ENCODE measurements at regions not wholly inside any gene's neighbourhood (a gene's known extent, or its start where the extent isn't known, plus 50 kb on each side); places are given as distances from the start of the nearest gene placed in this dataset.

- no peak overlapping the region for H3K4me3 ChIP-seq (ENCODE audit: low read depth, low read length)
- no peak for TF ChIP-seq CTCF (IDR thresholded peaks at IDR 0.05; ENCODE audit: borderline replicate concordance, insufficient read depth, low read depth, low read length)
Measured at GRCh38 chr13:97535614-97536013, 101.6 kb downstream of the RAP2A start.

GRCh38 chr13:97537110-97537509 is 103.1 kb downstream of the RAP2A start:
- no peak for TF ChIP-seq CTCF (IDR thresholded peaks at IDR 0.05; ENCODE audit: borderline replicate concordance, insufficient read depth, low read depth, low read length)
- H3K4me3 ChIP-seq (ENCODE audit: low read depth, low read length), result no peak overlapping the region

- no peak for TF ChIP-seq CTCF (IDR thresholded peaks at IDR 0.05; ENCODE audit: borderline replicate concordance, insufficient read depth, low read depth, low read length)
Measured at GRCh38 chr13:97538203-97538602, 104.2 kb downstream of the RAP2A start.

GRCh38 chr13:97539651-97540610 is 106.0 kb downstream of the RAP2A start:
- TF ChIP-seq CTCF (IDR thresholded peaks at IDR 0.05; ENCODE audit: borderline replicate concordance, insufficient read depth, low read depth, low read length), result no peak
- no peak overlapping the region for H3K4me3 ChIP-seq (ENCODE audit: low read depth, low read length)

More at GRCh38 chr13:97538203-97538602, 104.2 kb downstream of the RAP2A start:
- H3K4me3 ChIP-seq (ENCODE audit: low read depth, low read length), result no peak overlapping the region

- H3K4me3 ChIP-seq (ENCODE audit: low read depth, low read length), result no peak overlapping the region
- TF ChIP-seq CTCF (IDR thresholded peaks at IDR 0.05; ENCODE audit: borderline replicate concordance, insufficient read depth, low read depth, low read length), result no peak
Measured at GRCh38 chr13:97540696-97541095, 106.7 kb downstream of the RAP2A start.

- no peak overlapping the region for H3K4me3 ChIP-seq (ENCODE audit: low read depth, low read length)
- no peak for TF ChIP-seq CTCF (IDR thresholded peaks at IDR 0.05; ENCODE audit: borderline replicate concordance, insufficient read depth, low read depth, low read length)
Measured at GRCh38 chr13:97542102-97542685, 108.2 kb downstream of the RAP2A start.
